ENCODE measurements at regions not wholly inside any gene's neighbourhood (a gene's known extent, or its start where the extent isn't known, plus 50 kb on each side); places are given as distances from the start of the nearest gene placed in this dataset.

- in situ Hi-C loops (cut with HindIII; ENCODE audit: low sequenced_read_pairs) = no loop called here
- DNase-seq (ENCODE audit: low spot score) = no peak
Measured at GRCh38 chr6:15073883-15074465, 171.9 kb upstream of the JARID2 start.

DNA sequence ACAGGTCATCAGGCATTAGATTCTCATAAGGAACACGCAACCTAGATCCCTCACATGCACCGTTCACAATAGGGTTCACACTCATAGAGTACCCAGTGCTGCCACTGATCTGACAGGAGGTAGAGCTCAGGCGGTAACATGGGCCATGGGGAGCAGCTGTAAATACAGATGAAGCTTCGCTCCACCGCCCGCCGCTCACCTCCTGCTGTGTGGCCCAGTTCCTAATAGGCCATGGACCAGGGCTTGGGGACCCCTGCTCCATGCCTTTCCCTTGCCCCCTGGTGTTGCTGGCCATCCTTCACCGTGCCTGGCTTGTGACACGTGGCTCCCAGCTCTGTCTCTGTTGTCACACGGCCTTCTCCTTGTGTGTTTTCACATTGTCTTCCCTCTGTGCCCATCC lies 171.1 kb upstream of the JARID2 start:
- in situ Hi-C loops (cut with HindIII; ENCODE audit: low sequenced_read_pairs) = no loop called here
- DNase-seq (ENCODE audit: low spot score) = no peak

GRCh38 chr6:15076565-15076964 lies 169.3 kb upstream of the JARID2 start:
- no peak for DNase-seq (ENCODE audit: low spot score)
- in situ Hi-C loops (cut with HindIII; ENCODE audit: low sequenced_read_pairs) = no loop called here

DNA sequence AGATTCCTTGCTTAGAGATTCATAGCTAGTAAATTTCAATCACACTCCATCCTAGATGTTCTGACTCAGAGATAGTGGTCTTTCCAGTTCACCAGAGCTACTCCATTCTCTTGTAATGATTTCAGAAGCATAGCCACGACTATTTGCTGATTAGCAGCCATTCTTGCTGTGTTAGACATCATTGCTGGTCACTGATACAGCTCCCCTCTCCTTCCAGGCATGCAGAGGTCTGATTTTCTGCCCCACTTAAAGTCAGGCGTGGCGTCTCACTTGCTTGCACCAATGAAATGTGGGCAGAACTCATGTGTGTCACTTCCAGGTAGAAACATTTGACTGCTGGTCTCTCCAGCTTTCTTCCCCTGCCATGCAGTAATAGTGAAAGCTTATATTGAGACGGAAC lies 168.9 kb upstream of the JARID2 start:
- in situ Hi-C loops (cut with HindIII; ENCODE audit: low sequenced_read_pairs) = no loop called here
- no peak for DNase-seq (ENCODE audit: low spot score)

GRCh38 chr6:15077961-15078360 lies 167.9 kb upstream of the JARID2 start:
- in situ Hi-C loops (cut with HindIII; ENCODE audit: low sequenced_read_pairs) = no loop called here
- DNase-seq (ENCODE audit: low spot score) = no peak

GRCh38 chr6:15079288-15079817 lies 166.5 kb upstream of the JARID2 start:
- in situ Hi-C loops (cut with HindIII; ENCODE audit: low sequenced_read_pairs) = no loop called here
- no peak for DNase-seq (ENCODE audit: low spot score)

DNA sequence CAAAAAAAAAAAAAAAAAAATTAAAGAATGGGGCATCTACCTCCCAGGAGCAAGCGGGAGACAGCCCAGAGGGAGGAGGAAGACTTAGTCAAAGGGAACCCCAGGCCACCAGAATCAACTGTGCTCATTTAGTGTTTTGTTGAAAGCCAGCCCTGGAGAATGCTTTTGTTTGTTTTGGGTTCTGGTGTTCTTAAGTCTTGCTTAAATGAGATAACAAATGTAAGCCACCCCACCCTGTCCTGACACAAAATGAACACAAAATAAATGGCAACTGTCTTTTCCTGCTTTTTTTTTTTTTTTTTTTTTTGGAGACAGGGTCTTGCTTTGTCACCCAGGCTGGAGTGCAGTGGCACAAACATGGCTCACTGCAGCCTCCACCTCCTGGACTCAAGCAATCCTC lies 165.0 kb upstream of the JARID2 start:
- in situ Hi-C loops (cut with HindIII; ENCODE audit: low sequenced_read_pairs) = no loop called here
- DNase-seq (ENCODE audit: low spot score) = no peak

- DNase-seq (ENCODE audit: low spot score) = no peak
- in situ Hi-C loops (cut with HindIII; ENCODE audit: low sequenced_read_pairs) = no loop called here
Measured at GRCh38 chr6:15081447-15081846, 164.4 kb upstream of the JARID2 start.

GRCh38 chr6:15082708-15083107 lies 163.2 kb upstream of the JARID2 start:
- in situ Hi-C loops (cut with HindIII; ENCODE audit: low sequenced_read_pairs) = no loop called here
- no peak for DNase-seq (ENCODE audit: low spot score)

- DNase-seq (ENCODE audit: low spot score) = no peak
- in situ Hi-C loops (cut with HindIII; ENCODE audit: low sequenced_read_pairs) = no loop called here
Measured at GRCh38 chr6:15086348-15087158, 159.3 kb upstream of the JARID2 start.

- no peak for DNase-seq (ENCODE audit: low spot score)
- in situ Hi-C loops (cut with HindIII; ENCODE audit: low sequenced_read_pairs) = no loop called here
Measured at GRCh38 chr6:15087186-15087589, 158.7 kb upstream of the JARID2 start.

GRCh38 chr6:15088904-15089568 lies 156.8 kb upstream of the JARID2 start:
- DNase-seq (ENCODE audit: low spot score) = no peak
- in situ Hi-C loops (cut with HindIII; ENCODE audit: low sequenced_read_pairs) = no loop called here

- in situ Hi-C loops (cut with HindIII; ENCODE audit: low sequenced_read_pairs) = no loop called here
- no peak for DNase-seq (ENCODE audit: low spot score)
Measured at GRCh38 chr6:15089569-15090144, 156.2 kb upstream of the JARID2 start.

- DNase-seq (ENCODE audit: low spot score) = no peak
- in situ Hi-C loops (cut with HindIII; ENCODE audit: low sequenced_read_pairs) = no loop called here
Measured at GRCh38 chr6:15090145-15090579, 155.7 kb upstream of the JARID2 start.

- no peak for DNase-seq (ENCODE audit: low spot score)
- in situ Hi-C loops (cut with HindIII; ENCODE audit: low sequenced_read_pairs) = no loop called here
Measured at GRCh38 chr6:15090745-15091384, 155.0 kb upstream of the JARID2 start.

DNA sequence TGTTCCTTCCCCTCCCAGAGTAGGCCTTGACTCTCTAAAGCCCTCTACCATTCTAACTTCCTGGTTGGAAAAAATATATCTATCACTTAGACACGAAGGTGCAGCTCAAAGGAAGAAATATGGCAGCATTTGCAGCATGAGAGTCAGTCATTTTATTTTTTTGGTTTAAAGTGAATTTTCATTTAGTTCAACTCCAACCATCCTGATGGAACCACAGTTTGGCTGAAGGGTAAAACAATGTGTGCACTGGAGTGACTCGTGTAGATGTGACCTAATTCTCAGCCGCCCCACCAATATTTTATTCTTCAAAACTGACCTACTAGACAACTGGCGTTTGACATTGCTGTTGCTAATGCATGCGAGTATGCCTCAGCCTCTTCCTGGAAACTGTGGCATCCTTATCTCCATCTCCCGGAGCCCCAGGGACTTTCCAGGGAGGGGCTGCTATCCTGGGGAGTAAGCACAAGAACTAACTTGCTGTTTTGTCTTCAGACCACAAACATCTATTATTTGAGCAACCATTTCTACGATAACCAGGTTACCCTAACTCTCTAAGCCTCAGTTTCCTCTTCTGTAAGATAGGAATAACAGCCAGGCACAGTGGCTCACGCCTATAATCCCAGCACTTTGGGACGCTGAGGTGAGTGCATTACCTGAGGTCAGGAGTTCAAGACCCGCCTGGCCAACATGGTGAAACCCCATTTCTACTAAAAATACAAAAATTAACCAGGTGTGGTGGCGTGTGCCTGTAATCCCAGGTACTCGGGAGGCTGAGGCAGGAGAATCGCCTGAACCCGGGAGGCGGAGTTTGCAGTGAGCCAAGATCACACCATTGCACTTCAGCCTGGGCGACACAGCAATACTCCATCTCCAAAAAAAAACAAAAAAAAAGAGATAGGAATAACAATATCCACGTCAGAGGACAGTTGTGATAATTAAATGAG lies 148.7 kb upstream of the JARID2 start:
- no peak for DNase-seq (ENCODE audit: low spot score)
- in situ Hi-C loops (cut with HindIII; ENCODE audit: low sequenced_read_pairs) = no loop called here

GRCh38 chr6:15101130-15101529 lies 144.7 kb upstream of the JARID2 start:
- no peak for DNase-seq (ENCODE audit: low spot score)
- in situ Hi-C loops (cut with HindIII; ENCODE audit: low sequenced_read_pairs) = no loop called here

- in situ Hi-C loops (cut with HindIII; ENCODE audit: low sequenced_read_pairs) = no loop called here
Measured at GRCh38 chr6:15102241-15102640, 143.6 kb upstream of the JARID2 start.

More at GRCh38 chr6:15102241-15102640, 143.6 kb upstream of the JARID2 start:
- DNase-seq (ENCODE audit: low spot score) = no peak
